ENCODE measurements at regions not wholly inside any gene's neighbourhood (a gene's known extent, or its start where the extent isn't known, plus 50 kb on each side); places are given as distances from the start of the nearest gene placed in this dataset.
"Not testable (repeated sequence)": the region's sequence is repeated elsewhere in the genome, so short reads cannot be mapped to it uniquely, and the experiment has no call there.

- DNase-seq (ENCODE audit: low spot score) = no peak
These were observed 651.4 kb downstream of the STK39 start for GRCh38 chr2:167595839-167596471.

- no peak for DNase-seq (ENCODE audit: low spot score)
These were observed 652.4 kb downstream of the STK39 start for GRCh38 chr2:167595021-167595420.

GRCh38 chr2:167592441-167592840 lies 655.0 kb downstream of the STK39 start:
- DNase-seq (ENCODE audit: low spot score) = no peak

GRCh38 chr2:167582619-167583018 lies 664.8 kb downstream of the STK39 start:
- no peak for DNase-seq (ENCODE audit: low spot score)

- DNase-seq (ENCODE audit: low spot score) = no peak
These were observed 665.3 kb downstream of the STK39 start for GRCh38 chr2:167581961-167582574.

GRCh38 chr2:167579826-167580225 lies 667.6 kb downstream of the STK39 start:
- DNase-seq (ENCODE audit: low spot score) = no peak

- no peak for DNase-seq (ENCODE audit: low spot score)
These were observed 672.1 kb downstream of the STK39 start for GRCh38 chr2:167575276-167575675.

GRCh38 chr2:167572883-167573619 lies 674.3 kb downstream of the STK39 start:
- no peak for DNase-seq (ENCODE audit: low spot score)

- no peak for DNase-seq (ENCODE audit: low spot score)
These were observed 677.0 kb downstream of the STK39 start for GRCh38 chr2:167570370-167570769.

- not testable (repeated sequence) for DNase-seq (ENCODE audit: low spot score)
These were observed 675.8 kb downstream of the XIRP2 start for GRCh38 chr2:167563885-167564619.

- DNase-seq (ENCODE audit: low spot score) = not testable (repeated sequence)
These were observed 670.2 kb downstream of the XIRP2 start for GRCh38 chr2:167558272-167558991.

GRCh38 chr2:167555098-167555720 lies 666.9 kb downstream of the XIRP2 start:
- DNase-seq (ENCODE audit: low spot score) = no peak

GRCh38 chr2:167553635-167554034 lies 665.4 kb downstream of the XIRP2 start:
- DNase-seq (ENCODE audit: low spot score) = no peak

GRCh38 chr2:167551416-167551815 lies 663.1 kb downstream of the XIRP2 start:
- no peak for DNase-seq (ENCODE audit: low spot score)

GRCh38 chr2:167550448-167550847 lies 662.2 kb downstream of the XIRP2 start:
- DNase-seq (ENCODE audit: low spot score) = peak; percentile 6

- DNase-seq (ENCODE audit: low spot score) = no peak
These were observed 660.1 kb downstream of the XIRP2 start for GRCh38 chr2:167548396-167548795.

GRCh38 chr2:167544602-167545001 lies 656.3 kb downstream of the XIRP2 start:
- no peak for DNase-seq (ENCODE audit: low spot score)

- no peak for DNase-seq (ENCODE audit: low spot score)
These were observed 655.4 kb downstream of the XIRP2 start for GRCh38 chr2:167543721-167544120.

- DNase-seq (ENCODE audit: low spot score) = no peak
These were observed 649.5 kb downstream of the XIRP2 start for GRCh38 chr2:167537743-167538142.

- no peak for DNase-seq (ENCODE audit: low spot score)
These were observed 646.2 kb downstream of the XIRP2 start for GRCh38 chr2:167534443-167534842.

- no peak for DNase-seq (ENCODE audit: low spot score)
These were observed 636.5 kb downstream of the XIRP2 start for GRCh38 chr2:167524786-167525185.

Data from SK-N-DZ (cell line).